ENCODE measurements at regions not wholly inside any gene's neighbourhood (a gene's known extent, or its start where the extent isn't known, plus 50 kb on each side); places are given as distances from the start of the nearest gene placed in this dataset.

GRCh38 chr5:23353286-23353685 lies 154.1 kb upstream of the PRDM9 start:
- DNase-seq = no peak

DNA sequence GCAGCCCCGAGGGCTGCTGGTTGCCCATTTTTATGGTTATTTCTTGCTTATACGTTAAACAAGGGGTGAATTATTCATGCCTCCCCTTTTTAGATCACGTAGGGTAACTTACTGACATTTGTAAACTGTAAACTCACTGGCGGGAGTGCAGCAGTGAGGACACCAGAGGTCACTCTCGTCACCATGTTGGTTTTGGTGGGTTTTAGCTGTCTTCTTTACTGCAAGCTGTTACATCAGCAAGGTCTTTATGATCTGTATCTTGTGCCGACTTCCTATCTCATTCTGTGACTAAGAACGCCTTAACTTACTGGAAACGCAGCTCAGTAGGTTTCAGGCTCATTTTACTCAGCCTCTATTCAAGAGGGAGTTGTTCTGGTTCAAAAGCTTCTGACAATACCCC lies 155.0 kb upstream of the PRDM9 start:
- DNase-seq = no peak

DNA sequence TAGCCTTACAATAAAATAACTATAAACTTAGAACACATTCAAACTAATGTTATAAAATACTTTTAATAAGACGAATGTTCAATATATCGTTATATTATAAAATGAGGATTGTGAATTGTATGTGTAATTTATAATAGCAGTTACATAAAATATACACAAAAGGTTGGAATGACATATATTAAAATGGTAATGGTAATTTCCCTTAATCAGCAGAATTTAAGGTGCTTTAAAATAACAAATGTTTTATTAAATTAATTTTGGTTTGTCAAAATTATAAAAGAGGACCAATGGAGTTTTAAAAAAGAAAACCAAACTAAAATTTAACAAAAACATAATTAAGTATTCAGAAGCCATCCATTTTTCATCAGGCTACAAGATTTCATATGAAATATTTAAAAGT lies 164.3 kb upstream of the PRDM9 start:
- DNase-seq = no peak

DNA sequence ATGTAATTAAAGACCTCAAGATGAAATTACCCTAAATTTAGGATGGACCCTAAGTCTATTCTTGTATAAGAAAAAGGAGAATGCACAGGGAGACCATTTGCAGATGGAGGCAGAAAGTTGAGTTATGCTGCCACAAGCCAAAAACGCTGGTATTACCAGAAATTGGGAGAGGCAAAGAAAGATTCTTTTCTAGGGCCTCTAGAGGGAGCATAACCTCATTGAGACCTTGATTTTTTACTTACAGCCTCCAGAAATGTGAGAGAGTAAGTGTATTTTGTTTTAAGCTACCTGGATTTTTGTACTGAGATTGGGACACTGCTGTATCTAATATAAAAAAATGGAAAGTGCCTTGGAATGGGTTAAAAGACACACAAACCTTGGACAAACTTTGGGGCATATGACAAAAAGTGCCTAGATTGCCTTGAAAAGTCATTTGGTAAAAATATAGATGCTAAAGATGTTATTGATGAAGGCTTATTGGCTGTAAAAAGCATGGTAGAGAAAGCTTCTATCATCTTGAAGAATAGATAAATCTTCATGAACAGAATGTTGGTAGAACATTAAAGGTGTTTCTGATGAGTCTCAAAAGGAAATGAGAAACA lies 174.7 kb upstream of the PRDM9 start:
- no peak for DNase-seq

DNA sequence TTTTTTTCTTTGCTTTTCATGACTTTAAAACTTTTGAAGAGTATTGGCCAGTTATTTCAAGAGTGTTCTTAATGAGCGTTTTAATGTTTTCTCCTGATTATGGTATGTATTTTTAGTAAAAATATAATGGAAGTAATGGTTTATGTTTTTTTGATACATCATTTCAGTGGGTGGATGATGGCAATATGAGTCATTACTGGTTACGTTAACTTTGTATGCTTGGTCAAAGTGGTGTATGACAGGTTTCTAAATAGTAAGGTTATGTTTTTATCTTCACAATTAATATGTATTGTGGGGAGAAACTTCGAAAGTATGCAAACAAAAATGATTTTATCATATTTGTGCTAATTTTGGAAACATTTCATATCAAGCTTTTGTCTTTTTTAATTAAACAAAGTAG lies 176.7 kb upstream of the PRDM9 start:
- DNase-seq = no peak

- DNase-seq = no peak
Measured at GRCh38 chr5:23319901-23320300, 187.5 kb upstream of the PRDM9 start.

DNA sequence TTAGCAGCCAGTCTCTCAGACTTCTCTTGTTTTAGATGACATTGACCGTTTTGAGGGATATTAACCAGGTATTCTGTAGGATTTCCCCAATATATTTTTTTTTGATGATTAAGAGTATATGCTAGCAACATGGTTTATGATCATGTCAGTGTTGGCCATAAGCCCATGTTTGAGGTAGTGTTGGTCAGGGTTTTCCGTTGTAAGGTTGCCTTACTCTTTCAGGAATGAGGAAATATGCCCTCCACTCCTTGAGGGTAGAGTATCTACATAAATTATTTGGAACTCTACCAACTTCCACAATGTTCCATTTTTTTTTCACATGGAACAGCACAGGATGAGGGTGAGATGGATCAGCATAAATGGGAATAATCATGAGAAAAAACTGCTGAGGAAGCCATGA lies 188.4 kb upstream of the PRDM9 start:
- DNase-seq = no peak

GRCh38 chr5:23318166-23318565 lies 189.2 kb upstream of the PRDM9 start:
- no peak for DNase-seq

DNA sequence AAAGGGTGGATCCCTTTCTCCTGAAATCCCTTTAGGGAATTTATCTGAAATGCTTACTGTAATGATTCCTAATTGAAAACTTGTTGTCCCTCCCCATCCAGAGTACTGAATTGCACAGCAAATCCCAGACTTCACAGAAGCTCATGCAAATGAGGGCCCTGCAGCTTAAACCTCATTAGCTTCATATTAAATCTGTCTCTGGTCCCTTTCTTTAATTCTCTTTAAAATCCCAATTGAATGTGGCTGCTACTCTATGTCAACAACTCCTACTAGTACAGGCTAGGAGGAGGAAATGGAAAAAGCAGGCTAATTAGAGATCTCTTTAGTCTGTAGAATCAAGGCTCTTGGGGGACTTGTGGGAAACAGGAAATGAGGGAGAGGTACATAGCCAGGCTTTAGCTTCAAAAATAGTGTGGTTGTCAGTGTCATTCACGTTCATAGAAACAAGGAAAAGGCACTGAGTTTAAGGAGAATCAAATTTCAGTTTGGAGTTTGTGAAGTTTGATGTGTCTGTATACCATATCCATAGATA lies 191.3 kb upstream of the PRDM9 start:
- no peak for DNase-seq

- no peak for DNase-seq
Measured at GRCh38 chr5:23314827-23315226, 192.6 kb upstream of the PRDM9 start.

DNA sequence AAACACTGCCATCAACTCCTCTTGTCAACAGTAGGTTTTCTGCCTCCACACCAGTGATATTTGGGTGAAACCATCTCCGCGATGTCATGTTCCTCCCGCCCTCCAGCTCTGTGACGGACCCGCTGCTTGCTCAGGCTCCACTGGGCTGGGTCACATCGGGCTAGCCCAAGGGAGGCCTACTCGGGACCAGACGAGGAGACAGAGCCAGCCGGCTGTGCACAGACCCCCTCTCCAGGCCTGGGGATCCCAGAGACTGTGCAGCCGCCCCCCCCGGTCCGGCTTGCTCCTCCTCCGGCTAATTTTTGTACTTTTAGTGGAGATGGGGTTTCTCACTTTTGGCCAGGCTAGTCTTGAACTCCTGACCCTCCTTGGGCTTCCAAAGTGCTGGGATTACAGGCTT lies 202.4 kb upstream of the PRDM9 start:
- DNase-seq = no peak

GRCh38 chr5:23303836-23304235 lies 203.6 kb upstream of the PRDM9 start:
- DNase-seq = no peak

GRCh38 chr5:23303435-23303834 lies 204.0 kb upstream of the PRDM9 start:
- DNase-seq = no peak

GRCh38 chr5:23302438-23302837 lies 205.0 kb upstream of the PRDM9 start:
- DNase-seq = no peak

DNA sequence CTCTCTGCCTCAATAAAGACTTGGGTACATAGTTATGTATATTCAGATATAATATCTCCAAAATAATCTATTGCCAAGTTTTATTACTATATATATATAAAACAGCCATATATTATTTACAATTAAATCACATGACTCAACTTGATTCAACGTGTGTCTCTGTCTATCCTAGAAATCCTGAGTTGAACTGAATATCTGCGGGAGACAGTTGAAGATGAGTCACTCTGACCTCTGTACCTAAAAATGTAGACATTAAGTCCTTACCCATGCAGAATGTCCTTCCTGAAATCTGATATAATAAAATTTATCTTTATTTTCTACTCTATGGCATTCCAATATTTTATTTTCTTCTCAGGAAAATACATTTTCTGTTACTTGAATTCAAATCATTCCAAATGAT lies 218.2 kb upstream of the PRDM9 start:
- DNase-seq = no peak

GRCh38 chr5:23284656-23285055 lies 222.8 kb upstream of the PRDM9 start:
- no peak for DNase-seq

DNA sequence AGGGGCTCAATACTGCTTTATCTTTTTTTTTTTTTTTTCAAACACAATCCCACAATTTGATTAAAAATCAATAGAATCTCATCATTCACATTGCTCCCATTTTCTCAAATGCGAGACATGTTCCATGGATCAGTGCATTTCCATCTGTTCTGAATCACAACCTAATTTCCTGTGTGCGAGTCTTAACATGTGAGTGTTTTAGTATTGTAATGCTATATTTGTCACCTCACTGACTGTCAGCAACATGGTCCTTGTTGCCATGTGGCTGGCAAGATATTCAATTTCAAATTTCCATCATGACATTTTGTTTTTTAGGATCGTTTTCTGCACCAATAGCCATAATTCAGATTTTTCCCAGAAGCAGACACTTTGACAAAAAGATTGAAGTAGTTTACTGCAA lies 233.2 kb upstream of the PRDM9 start:
- no peak for DNase-seq

GRCh38 chr5:23269981-23270380 lies 237.4 kb upstream of the PRDM9 start:
- DNase-seq = no peak

DNA sequence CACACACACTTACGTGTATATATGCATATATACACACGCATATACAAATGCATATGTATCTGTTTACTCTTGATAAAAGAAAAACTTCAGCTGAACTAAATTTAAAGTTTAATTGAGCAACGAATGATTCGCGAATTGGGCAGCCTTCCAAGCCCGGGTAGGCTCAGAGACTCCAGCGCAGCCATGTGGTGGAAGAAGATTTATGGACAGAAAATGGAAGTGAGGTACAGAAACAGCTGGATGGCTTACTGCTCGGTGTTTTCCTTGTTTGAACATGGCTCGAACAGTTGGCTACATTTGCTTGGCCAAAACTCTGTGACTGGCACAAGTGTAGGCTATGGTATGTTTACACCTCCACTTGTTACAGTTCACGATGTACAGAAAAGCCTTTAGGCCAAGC lies 239.3 kb upstream of the PRDM9 start:
- no peak for DNase-seq

GRCh38 chr5:23260621-23261020 lies 246.8 kb upstream of the PRDM9 start:
- DNase-seq = no peak

DNA sequence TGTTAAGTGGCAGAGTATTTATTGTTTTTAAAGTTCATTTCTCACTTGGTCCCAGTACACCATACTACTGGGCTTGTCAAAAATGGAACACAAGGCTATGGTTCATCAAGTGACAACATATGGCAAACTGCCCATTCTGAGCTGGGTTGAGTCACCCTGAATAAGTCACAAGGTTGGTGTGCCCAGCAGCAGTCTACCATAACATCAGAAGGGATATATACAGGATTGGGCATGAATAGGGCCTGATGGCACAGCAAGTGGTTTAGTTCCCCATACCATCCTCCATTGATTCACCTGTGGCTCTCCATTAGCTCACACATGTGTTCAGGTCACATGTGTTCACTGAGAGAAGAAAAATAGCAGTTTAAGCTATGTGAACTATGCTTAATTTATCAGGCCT lies 249.8 kb upstream of the PRDM9 start:
- DNase-seq = no peak

GRCh38 chr5:23253621-23254198 lies 253.7 kb upstream of the PRDM9 start:
- DNase-seq = no peak

DNA sequence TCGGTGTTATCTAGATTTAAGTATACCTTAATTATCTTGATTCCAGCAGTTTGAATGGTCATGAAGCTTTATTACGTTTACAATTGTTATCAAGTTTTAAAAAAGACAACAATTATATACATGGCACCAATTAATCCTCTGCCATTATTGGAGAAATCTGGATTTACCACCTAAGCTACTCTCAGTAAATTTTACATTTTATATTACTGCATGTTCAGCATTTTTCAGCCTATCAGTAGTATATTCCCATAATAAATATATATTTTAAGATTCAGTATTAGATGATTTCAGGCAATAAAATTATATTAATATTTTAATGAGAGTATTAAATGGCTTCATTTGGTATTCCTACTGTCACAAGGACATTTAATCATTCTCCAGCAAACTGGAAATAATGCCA lies 264.5 kb upstream of the PRDM9 start:
- DNase-seq = no peak

GRCh38 chr5:23235246-23235645 lies 272.2 kb upstream of the PRDM9 start:
- DNase-seq = no peak

GRCh38 chr5:23234197-23234596 lies 273.2 kb upstream of the PRDM9 start:
- DNase-seq = no peak
